ENCODE measurements at regions not wholly inside any gene's neighbourhood (a gene's known extent, or its start where the extent isn't known, plus 50 kb on each side); places are given as distances from the start of the nearest gene placed in this dataset.

DNA sequence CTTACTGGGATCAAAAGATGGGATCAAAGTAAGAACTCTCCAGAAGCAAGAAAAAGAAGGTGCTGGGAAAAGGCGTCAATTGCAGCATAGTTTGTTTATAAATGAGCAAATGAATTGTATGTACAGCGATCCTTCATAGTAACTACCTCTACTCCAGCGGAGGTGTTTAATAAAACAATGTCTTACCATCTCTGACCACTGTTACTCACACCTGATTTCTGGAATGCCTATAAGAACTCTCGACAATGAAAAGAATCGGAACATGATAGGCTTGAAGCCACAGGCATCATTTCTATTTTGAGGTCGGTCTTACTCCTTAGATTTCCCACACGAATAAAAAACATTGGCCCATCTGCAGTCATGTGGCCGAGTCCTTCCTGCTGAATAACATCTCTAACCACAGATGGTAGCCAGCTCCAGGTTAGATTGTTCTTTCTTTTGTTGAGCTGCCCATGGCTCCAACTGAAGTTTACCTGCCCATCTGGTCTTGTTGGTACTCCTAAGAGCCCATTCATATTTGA, 67.6 kb downstream of the CLDN34 start:
- Histone ChIP-seq H3K9me3 (ENCODE audit: insufficient read depth, low read length, severe bottlenecking) (no peaks in the 10 kb centered on the region), H3K79me2 (ENCODE audit: insufficient read depth, low read length) (no peaks in the 10 kb centered on the region), H2AFZ (ENCODE audit: low read depth, low read length) (no peak overlapping the region), H4K20me1 (ENCODE audit: insufficient read depth, low read length) (no peaks in the 10 kb centered on the region; the same call in 1 of the 2 replicates), H3K27ac (ENCODE audit: low read length) (no peak overlapping the region), H3K4me3 (ENCODE audit: low read depth in 1 of 2, low read length in 2 of 2) (no peak overlapping the region), H3K9ac (ENCODE audit: low read depth, low read length) (no peak overlapping the region), H3K36me3 (ENCODE audit: insufficient read depth, low read length) (no peaks in the 10 kb centered on the region), H3K4me2 (ENCODE audit: insufficient read depth, low read length) (no peak overlapping the region), H3K27me3 (ENCODE audit: insufficient read depth, low read length, poor library complexity) (no peaks in the 10 kb centered on the region), H3K4me1 (ENCODE audit: insufficient read depth, low read length) (no peaks in the 10 kb centered on the region)
- TF ChIP-seq CTCF (IDR thresholded peaks at IDR 0.05; ENCODE audit: borderline replicate concordance, extremely low read depth, low read length, poor library complexity, severe bottlenecking) = no peak
- ATAC-seq (ENCODE audit: insufficient read depth, low read depth) (no peak), DNase-seq (no peak)

GRCh38 chrX:10038585-10038984, 71.4 kb downstream of the CLDN34 start:
- DNase-seq (no peak), ATAC-seq (ENCODE audit: insufficient read depth, low read depth) (no peak)
- Histone ChIP-seq H2AFZ (ENCODE audit: low read depth, low read length) (no peak overlapping the region), H3K27ac (ENCODE audit: low read length) (no peak overlapping the region), H3K4me1 (ENCODE audit: insufficient read depth, low read length) (no peaks in the 10 kb centered on the region), H3K36me3 (ENCODE audit: insufficient read depth, low read length) (no peaks in the 10 kb centered on the region), H3K4me2 (ENCODE audit: insufficient read depth, low read length) (no peak overlapping the region), H3K9ac (ENCODE audit: low read depth, low read length) (no peak overlapping the region), H3K79me2 (ENCODE audit: insufficient read depth, low read length) (no peaks in the 10 kb centered on the region), H3K9me3 (ENCODE audit: insufficient read depth, low read length, severe bottlenecking) (no peaks in the 10 kb centered on the region), H3K4me3 (ENCODE audit: low read depth in 1 of 2, low read length in 2 of 2) (no peak overlapping the region), H3K27me3 (ENCODE audit: insufficient read depth, low read length, poor library complexity) (no peaks in the 10 kb centered on the region), H4K20me1 (ENCODE audit: insufficient read depth, low read length) (no peaks in the 10 kb centered on the region)
- TF ChIP-seq CTCF (IDR thresholded peaks at IDR 0.05; ENCODE audit: borderline replicate concordance, extremely low read depth, low read length, poor library complexity, severe bottlenecking) = no peak
- no peak for TF ChIP-seq EZH2 (IDR thresholded peaks at IDR 0.05; ENCODE audit: borderline replicate concordance, low read depth, low read length, severe bottlenecking)

DNA sequence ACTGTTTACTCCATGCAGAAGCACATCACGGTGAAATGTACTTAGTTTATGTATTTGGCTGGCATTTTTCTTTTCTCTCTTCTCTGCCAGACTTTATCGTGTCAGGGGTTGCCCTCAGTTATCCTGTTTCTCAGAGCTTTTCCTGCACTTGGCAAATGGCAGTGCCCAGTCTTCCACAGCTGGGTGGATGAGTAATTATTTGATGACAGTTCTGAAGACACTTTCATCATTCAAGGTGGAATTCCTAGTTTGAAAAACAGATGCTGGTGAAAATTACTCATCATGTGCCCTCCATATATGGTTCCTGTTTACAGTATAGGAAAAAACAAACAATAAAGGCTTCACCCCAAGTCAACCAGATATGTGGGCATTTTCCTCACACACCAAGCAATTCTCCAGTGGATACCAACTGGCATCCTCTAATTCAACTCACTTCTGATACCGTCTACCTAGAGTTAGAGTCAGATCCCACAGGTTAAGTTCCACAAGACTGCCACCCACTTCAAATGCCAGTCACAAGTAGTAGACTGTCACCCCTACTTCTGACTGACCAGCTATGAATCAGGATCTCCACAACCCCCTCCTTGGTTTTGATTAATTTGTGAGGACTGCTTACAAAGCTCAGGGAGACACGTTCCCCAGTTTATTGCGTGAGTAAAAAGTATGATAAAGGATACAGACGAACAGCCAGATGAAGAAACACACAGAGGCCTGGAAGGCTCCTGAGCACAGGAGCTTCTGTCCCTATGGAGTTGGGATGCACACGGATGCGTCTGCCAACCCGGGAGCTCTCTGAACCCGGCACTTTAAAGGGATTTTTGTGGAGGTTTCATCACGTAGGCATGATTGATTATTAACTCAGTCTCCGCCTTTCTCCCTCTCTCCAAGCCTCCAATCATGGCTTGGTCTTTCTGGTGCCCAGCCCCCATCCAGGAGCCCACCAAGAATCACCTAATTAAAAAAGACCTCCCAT, 72.9 kb downstream of the CLDN34 start:
- Histone ChIP-seq H2AFZ (ENCODE audit: low read depth, low read length) (no peak overlapping the region), H3K4me1 (ENCODE audit: insufficient read depth, low read length) (no peaks in the 10 kb centered on the region), H3K27ac (ENCODE audit: low read length) (no peak overlapping the region)

More for the DNA sequence above, 72.9 kb downstream of the CLDN34 start:
- Histone ChIP-seq H3K4me3 (ENCODE audit: low read depth in 1 of 2, low read length in 2 of 2) (no peak overlapping the region), H3K27me3 (ENCODE audit: insufficient read depth, low read length, poor library complexity) (no peaks in the 10 kb centered on the region), H3K79me2 (ENCODE audit: insufficient read depth, low read length) (no peaks in the 10 kb centered on the region), H3K9ac (ENCODE audit: low read depth, low read length) (no peak overlapping the region), H3K4me2 (ENCODE audit: insufficient read depth, low read length) (no peak overlapping the region), H3K9me3 (ENCODE audit: insufficient read depth, low read length, severe bottlenecking) (no peaks in the 10 kb centered on the region), H3K36me3 (ENCODE audit: insufficient read depth, low read length) (no peaks in the 10 kb centered on the region), H4K20me1 (ENCODE audit: insufficient read depth, low read length) (no peaks in the 10 kb centered on the region)
- TF ChIP-seq CTCF (IDR thresholded peaks at IDR 0.05; ENCODE audit: borderline replicate concordance, extremely low read depth, low read length, poor library complexity, severe bottlenecking) = no peak
- no peak for TF ChIP-seq EZH2 (IDR thresholded peaks at IDR 0.05; ENCODE audit: borderline replicate concordance, low read depth, low read length, severe bottlenecking)
- DNase-seq = no peak
- ATAC-seq (ENCODE audit: insufficient read depth, low read depth) = no peak
